ENCODE measurements at regions not wholly inside any gene's neighbourhood (a gene's known extent, or its start where the extent isn't known, plus 50 kb on each side); places are given as distances from the start of the nearest gene placed in this dataset.

GRCh38 chr5:42284584-42284983 is 138.7 kb upstream of the GHR start:
- no peak for TF ChIP-seq SP1 (IDR thresholded peaks at IDR 0.05; ENCODE audit: low read depth)
- TF ChIP-seq SIN3A (IDR thresholded peaks at IDR 0.05; ENCODE audit: low read depth): no peak
- no peak for TF ChIP-seq EZH2 (IDR thresholded peaks at IDR 0.05)
- TF ChIP-seq, protein P1, sequence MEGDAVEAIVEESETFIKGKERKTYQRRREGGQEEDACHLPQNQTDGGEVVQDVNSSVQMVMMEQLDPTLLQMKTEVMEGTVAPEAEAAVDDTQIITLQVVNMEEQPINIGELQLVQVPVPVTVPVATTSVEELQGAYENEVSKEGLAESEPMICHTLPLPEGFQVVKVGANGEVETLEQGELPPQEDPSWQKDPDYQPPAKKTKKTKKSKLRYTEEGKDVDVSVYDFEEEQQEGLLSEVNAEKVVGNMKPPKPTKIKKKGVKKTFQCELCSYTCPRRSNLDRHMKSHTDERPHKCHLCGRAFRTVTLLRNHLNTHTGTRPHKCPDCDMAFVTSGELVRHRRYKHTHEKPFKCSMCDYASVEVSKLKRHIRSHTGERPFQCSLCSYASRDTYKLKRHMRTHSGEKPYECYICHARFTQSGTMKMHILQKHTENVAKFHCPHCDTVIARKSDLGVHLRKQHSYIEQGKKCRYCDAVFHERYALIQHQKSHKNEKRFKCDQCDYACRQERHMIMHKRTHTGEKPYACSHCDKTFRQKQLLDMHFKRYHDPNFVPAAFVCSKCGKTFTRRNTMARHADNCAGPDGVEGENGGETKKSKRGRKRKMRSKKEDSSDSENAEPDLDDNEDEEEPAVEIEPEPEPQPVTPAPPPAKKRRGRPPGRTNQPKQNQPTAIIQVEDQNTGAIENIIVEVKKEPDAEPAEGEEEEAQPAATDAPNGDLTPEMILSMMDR (IDR thresholded peaks at IDR 0.05 in 2 of 3, conservative IDR thresholded peaks at IDR 0.05 in 1 of 3; ENCODE audit: borderline replicate concordance in 1 of 3, insufficient read depth in 1 of 3, low read depth in 2 of 3, low read length in 2 of 3): no peak
- TF ChIP-seq POLR2AphosphoS5 (IDR thresholded peaks at IDR 0.05; ENCODE audit: low read depth, low read length): no peak
- no peak for TF ChIP-seq ZFX (IDR thresholded peaks at IDR 0.05)
- no peak for TF ChIP-seq ZNF274 (IDR thresholded peaks at IDR 0.05; ENCODE audit: low read depth, low read length)
- no peak for TF ChIP-seq POLR2A (IDR thresholded peaks at IDR 0.05; ENCODE audit: borderline replicate concordance, extremely low read depth, insufficient read depth, insufficient read length)
- TF ChIP-seq YY1 (IDR thresholded peaks at IDR 0.05; ENCODE audit: extremely low read depth, insufficient replicate concordance, low read depth, low read length): no peak
- TF ChIP-seq JUND (IDR thresholded peaks at IDR 0.05): no peak
- TF ChIP-seq FOSL1 (IDR thresholded peaks at IDR 0.05; ENCODE audit: low read depth): no peak
- no peak for TF ChIP-seq RAD21 (IDR thresholded peaks at IDR 0.05; ENCODE audit: low read depth)
